ENCODE measurements at regions not wholly inside any gene's neighbourhood (a gene's known extent, or its start where the extent isn't known, plus 50 kb on each side); places are given as distances from the start of the nearest gene placed in this dataset.

DNA sequence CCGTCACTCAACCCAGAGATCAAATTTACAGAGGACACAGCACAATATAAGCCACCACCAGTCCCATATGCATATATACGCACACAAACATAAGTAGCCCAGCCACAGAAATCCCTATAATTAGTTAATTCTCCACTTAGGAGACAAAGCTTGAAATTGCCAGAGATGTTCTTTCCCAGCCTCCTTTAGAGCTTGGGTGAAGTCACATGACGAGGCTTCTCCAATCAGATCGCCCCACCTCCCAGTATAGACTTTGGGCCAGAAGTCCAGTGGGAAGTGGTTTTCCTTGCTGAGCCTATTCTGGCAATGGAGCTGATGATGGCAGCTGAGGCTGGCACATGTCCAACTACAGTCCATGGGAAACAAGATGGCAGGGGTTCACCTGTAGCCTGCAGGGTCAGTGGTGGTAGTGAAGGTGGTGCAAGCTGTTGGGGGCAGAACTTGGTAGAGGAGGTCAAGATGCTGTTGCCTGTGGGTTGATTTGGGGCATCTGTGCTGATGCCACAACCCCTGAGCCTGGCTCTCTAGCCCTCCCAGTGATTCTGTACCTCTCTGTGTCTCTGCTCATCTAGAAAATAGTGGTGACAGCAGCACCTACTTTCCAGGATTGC lies 535.9 kb downstream of the MATN1 start:
- DNase-seq (ENCODE audit: low spot score) = no peak
- TF ChIP-seq, protein P1, sequence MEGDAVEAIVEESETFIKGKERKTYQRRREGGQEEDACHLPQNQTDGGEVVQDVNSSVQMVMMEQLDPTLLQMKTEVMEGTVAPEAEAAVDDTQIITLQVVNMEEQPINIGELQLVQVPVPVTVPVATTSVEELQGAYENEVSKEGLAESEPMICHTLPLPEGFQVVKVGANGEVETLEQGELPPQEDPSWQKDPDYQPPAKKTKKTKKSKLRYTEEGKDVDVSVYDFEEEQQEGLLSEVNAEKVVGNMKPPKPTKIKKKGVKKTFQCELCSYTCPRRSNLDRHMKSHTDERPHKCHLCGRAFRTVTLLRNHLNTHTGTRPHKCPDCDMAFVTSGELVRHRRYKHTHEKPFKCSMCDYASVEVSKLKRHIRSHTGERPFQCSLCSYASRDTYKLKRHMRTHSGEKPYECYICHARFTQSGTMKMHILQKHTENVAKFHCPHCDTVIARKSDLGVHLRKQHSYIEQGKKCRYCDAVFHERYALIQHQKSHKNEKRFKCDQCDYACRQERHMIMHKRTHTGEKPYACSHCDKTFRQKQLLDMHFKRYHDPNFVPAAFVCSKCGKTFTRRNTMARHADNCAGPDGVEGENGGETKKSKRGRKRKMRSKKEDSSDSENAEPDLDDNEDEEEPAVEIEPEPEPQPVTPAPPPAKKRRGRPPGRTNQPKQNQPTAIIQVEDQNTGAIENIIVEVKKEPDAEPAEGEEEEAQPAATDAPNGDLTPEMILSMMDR (conservative IDR thresholded peaks at IDR 0.05; ENCODE audit: low read depth) = no peak
- no peak overlapping the region for H3K27ac ChIP-seq
- ChIA-PET CTCF (interaction anchor here (0.6 kb wide), 1 partner anchor 479 kb away, joined by 6 read pairs; no protein-coding TSS in a partner anchor), POLR2A (ENCODE audit: low non-redundant PET) (no interaction called here)

DNA sequence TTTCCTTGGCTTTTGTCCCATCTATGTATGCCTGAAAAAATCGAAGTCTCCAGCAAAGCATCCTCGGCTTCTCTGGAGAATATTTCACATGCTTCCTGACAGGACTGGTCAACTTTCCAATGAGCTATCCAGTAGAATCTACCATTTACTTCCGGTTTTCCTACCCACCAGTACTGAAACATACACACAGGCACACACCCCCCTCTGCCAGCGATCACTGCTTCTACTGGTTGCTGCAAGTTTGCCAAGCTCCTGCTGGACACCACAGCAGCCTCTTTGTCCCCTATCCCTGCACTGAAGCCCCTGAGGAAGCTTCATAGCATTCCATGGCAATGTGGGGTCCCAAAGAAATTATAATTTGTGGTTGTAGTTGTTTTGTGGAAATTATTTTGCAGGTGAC lies 536.8 kb downstream of the MATN1 start:
- CTCF ChIA-PET = no interaction called here
- TF ChIP-seq, protein P1 (conservative IDR thresholded peaks at IDR 0.05; ENCODE audit: low read depth) = no peak
- no peak for DNase-seq (ENCODE audit: low spot score)
- H3K27ac ChIP-seq = no peak overlapping the region
- POLR2A ChIA-PET (ENCODE audit: low non-redundant PET) = no interaction called here

DNA sequence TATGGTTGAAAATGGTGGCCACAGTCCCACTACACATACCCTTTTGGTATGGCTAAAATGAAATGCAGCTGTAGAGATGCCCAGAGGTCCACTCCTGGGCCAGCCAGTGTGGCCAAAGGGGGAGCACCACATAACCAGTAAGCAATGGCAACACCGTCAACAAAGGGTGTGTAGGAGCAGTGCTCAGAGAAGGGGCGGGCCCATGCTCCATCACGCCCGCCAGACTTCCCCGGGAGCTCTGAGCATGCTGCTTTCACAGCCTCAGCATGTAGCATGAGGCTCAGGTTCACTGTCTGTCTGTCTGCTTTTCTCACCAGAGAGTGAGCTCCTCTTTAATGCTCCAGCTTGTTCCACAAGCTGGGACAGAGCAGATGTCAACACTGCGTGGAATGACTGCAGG lies 537.6 kb downstream of the MATN1 start:
- TF ChIP-seq, protein P1 (conservative IDR thresholded peaks at IDR 0.05; ENCODE audit: low read depth) = no peak
- ChIA-PET CTCF (interaction anchor here (0.6 kb wide), 1 partner anchor 9 kb away, joined by 3 read pairs; no protein-coding TSS in a partner anchor), POLR2A (ENCODE audit: low non-redundant PET) (no interaction called here)
- H3K27ac ChIP-seq = no peak overlapping the region
- DNase-seq (ENCODE audit: low spot score) = no peak

DNA sequence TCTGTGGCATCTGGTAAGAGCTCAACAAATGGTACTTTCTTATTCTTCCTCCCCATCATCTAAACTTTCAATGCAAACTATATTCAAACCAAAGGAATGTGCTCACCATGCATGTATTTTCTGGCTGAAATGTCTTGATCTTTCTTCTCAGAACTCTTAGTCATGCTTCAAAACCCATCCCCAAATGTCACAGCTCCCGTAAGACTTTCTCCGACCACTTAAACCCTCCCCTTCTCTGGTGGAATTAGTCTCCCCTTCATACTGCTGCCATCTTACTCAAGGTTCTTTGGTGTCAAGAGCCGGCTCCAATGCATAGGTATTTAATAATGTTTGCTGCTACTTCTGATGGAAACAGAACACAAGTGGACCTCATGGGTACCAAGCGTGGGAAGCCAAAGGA lies 538.1 kb downstream of the MATN1 start:
- TF ChIP-seq, protein P1 (conservative IDR thresholded peaks at IDR 0.05; ENCODE audit: low read depth) = no peak
- no peak for DNase-seq (ENCODE audit: low spot score)
- CTCF ChIA-PET = interaction anchor here (0.6 kb wide), 1 partner anchor 8 kb away, joined by 3 read pairs; no protein-coding TSS in a partner anchor
- no peak overlapping the region for H3K27ac ChIP-seq
- POLR2A ChIA-PET (ENCODE audit: low non-redundant PET) = no interaction called here

DNA sequence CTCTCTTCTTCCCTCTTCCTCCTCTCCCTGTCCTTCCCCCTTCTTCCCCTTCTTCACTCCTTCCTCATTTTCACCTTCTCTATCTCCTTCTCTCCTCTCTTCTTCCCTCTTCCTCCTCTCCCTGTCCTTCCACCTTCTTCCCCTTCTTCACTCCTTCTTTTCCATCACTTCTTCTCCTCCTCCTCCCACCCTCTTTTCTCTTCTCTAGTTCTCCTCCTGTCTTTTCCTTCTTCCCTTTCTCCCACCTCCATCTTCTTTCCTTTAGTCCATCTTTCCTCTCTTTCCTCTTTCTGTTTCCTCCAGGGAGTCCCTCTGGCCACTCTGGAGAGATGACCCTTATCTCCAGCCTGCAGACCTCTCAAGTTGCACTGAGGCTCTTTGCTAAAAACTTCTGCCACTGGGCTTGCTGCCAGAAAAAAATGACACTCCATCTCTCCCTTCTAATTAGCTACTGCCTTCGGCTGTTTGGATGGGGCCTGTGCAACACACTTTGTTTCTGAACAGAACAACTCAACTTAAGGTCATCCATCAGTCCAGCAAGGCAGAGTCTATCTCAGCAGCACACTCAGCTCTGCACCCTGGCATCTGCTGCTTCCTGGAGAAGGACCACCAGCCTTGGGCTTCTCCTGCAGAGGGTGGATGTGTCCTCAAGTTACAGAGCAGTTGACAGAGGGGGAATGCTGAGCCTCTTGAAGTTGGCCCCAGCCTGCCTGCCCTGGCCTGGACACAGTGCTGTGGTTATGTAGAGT lies 538.8 kb downstream of the MATN1 start:
- TF ChIP-seq, protein P1 (conservative IDR thresholded peaks at IDR 0.05; ENCODE audit: low read depth) = no peak
- CTCF ChIA-PET = no interaction called here
- H3K27ac ChIP-seq = no peak overlapping the region
- no peak for DNase-seq (ENCODE audit: low spot score)
- POLR2A ChIA-PET (ENCODE audit: low non-redundant PET) = no interaction called here

DNA sequence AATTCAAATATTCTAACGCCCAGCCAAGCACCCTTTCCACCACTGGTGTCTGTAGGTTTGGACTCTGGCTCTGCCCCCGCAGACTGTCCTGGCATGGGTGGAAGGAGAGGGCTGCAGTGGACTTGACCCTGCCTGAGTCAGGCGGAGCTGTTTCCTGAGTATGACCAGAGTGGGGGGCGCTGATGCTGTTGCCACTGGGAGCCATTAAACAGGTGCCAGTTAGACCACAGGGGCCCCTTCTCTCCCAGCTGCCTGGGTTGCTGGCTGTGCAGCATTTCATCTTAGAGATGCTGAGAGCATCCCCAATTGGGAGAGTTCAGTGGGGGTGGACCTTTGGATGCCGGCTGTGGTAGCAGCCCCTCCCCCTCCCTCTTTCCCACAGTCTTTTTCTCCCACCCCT lies 539.5 kb downstream of the MATN1 start:
- ChIA-PET POLR2A (ENCODE audit: low non-redundant PET) (interaction anchor here (0.7 kb wide), 1 partner anchor 80 kb away, joined by 3 read pairs; no protein-coding TSS in a partner anchor), CTCF (no interaction called here)
- no peak for DNase-seq (ENCODE audit: low spot score)
- TF ChIP-seq, protein P1 (conservative IDR thresholded peaks at IDR 0.05; ENCODE audit: low read depth) = no peak
- no peak overlapping the region for H3K27ac ChIP-seq

Data from RWPE1 (cell line).